ENCODE measurements at regions not wholly inside any gene's neighbourhood (a gene's known extent, or its start where the extent isn't known, plus 50 kb on each side); places are given as distances from the start of the nearest gene placed in this dataset.

GRCh38 chr17:73723317-73723716 is 79.1 kb upstream of the SDK2 start:
- Histone ChIP-seq H3K36me3 (ENCODE audit: low read depth) (no peaks in the 10 kb centered on the region), H3K9me3 (no peaks in the 10 kb centered on the region), H3K4me3 (no peak overlapping the region), H3K4me1 (ENCODE audit: low read depth) (peaks cover 4% of the 10 kb centered on the region)
- intact Hi-C loops (cut with DNase I, micrococcal nuclease) = no loop called here
- DNase-seq (no peak), ATAC-seq (no peak)
- TF ChIP-seq CTCF (IDR thresholded peaks at IDR 0.05) = no peak

GRCh38 chr17:73724341-73724740 is 80.1 kb upstream of the SDK2 start:
- no peaks in the 10 kb centered on the region for H3K9me3 ChIP-seq
- no peak for DNase-seq
- peaks cover 4% of the 10 kb centered on the region for H3K4me1 ChIP-seq (ENCODE audit: low read depth)
- H3K36me3 ChIP-seq (ENCODE audit: low read depth) = no peaks in the 10 kb centered on the region
- intact Hi-C loops (cut with DNase I, micrococcal nuclease) = no loop called here
- no peak for TF ChIP-seq CTCF (IDR thresholded peaks at IDR 0.05)
- ATAC-seq = no peak
- no peak overlapping the region for H3K4me3 ChIP-seq

DNA sequence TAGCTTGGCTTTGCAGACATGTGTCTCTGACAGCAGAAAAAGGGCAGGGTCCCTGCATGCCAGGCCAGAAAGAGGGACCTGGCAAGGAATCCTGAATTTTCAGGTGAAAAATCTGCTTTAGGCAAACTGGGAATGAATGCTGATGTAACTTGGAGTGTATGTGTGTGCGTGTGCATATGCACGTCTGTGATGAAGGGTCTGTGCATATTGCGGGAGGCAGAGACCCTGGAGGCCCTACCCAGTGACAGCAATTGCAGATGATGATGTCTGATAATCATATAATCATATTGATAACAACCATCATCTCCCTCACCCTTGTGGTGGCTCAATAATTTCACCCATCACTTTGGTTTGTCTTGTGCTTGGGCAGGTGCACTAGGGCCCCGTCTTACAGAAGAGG is 80.7 kb upstream of the SDK2 start:
- Histone ChIP-seq H3K9me3 (no peaks in the 10 kb centered on the region), H3K4me3 (no peak overlapping the region), H3K36me3 (ENCODE audit: low read depth) (no peaks in the 10 kb centered on the region), H3K4me1 (ENCODE audit: low read depth) (no peaks in the 10 kb centered on the region)
- no peak for ATAC-seq
- no peak for DNase-seq
- intact Hi-C loops (cut with DNase I, micrococcal nuclease) = no loop called here
- TF ChIP-seq CTCF (IDR thresholded peaks at IDR 0.05) = no peak

DNA sequence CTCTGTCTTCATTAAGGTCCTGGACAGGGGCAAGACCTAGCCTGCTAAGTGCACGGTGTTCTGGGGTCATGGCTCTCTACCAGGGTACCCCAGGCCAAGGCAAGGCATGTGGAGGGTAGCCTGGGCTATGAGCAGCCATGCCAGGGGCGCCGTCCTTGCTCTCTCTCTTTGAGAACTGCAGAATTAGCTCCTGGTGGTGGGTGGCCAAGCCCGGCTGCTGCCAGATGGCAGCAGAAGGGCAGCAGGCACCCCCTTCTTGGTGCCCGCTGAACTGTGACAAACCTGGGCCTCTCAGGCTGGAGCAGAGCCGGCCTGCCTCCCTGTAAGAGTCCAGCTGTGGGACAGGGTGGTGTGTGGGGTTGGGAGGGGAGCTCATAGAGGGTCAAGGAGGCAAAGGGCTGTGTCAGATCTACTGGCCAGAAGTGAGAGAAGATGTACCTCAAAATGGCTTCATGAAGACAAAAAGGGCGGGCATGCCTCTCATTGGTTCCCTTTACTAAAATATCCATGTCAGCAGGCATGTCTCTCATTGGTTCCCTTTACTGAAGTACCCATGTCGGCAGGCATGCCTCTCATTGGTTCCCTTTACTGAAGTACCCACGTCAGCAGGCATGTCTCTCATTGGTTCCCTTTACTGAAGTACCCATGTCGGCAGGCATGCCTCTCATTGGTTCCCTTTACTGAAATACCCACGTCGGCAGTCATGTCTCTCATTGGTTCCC is 81.7 kb upstream of the SDK2 start:
- no peaks in the 10 kb centered on the region for H3K4me1 ChIP-seq (ENCODE audit: low read depth)
- H3K4me3 ChIP-seq = no peak overlapping the region
- no peaks in the 10 kb centered on the region for H3K9me3 ChIP-seq
- no peaks in the 10 kb centered on the region for H3K36me3 ChIP-seq (ENCODE audit: low read depth)
- TF ChIP-seq CTCF (IDR thresholded peaks at IDR 0.05) = no peak
- intact Hi-C loops (cut with DNase I, micrococcal nuclease) = no loop called here
- DNase-seq = peak in 1 of 3 donors; percentile 12
- no peak for ATAC-seq

GRCh38 chr17:73727941-73728340 is 83.7 kb upstream of the SDK2 start:
- Histone ChIP-seq H3K9me3 (no peaks in the 10 kb centered on the region), H3K4me1 (ENCODE audit: low read depth) (no peaks in the 10 kb centered on the region), H3K36me3 (ENCODE audit: low read depth) (no peaks in the 10 kb centered on the region), H3K4me3 (no peak overlapping the region)
- DNase-seq (peak in 1 of 3 donors; percentile 17), ATAC-seq (no peak)
- no peak for TF ChIP-seq CTCF (IDR thresholded peaks at IDR 0.05)
- intact Hi-C loops (cut with DNase I, micrococcal nuclease) = no loop called here

- peak in 1 of 3 donors; percentile 1 for DNase-seq
These were observed 84.9 kb upstream of the SDK2 start for GRCh38 chr17:73729101-73729500.

More at GRCh38 chr17:73729101-73729500, 84.9 kb upstream of the SDK2 start:
- TF ChIP-seq CTCF (IDR thresholded peaks at IDR 0.05) = no peak
- H3K36me3 ChIP-seq (ENCODE audit: low read depth) = no peaks in the 10 kb centered on the region
- intact Hi-C loops (cut with DNase I, micrococcal nuclease) = no loop called here
- ATAC-seq = no peak
- H3K4me3 ChIP-seq = no peak overlapping the region
- no peaks in the 10 kb centered on the region for H3K9me3 ChIP-seq
- H3K4me1 ChIP-seq (ENCODE audit: low read depth) = no peaks in the 10 kb centered on the region
